ENCODE measurements at regions not wholly inside any gene's neighbourhood (a gene's known extent, or its start where the extent isn't known, plus 50 kb on each side); places are given as distances from the start of the nearest gene placed in this dataset.
A peak's percentile ranks its signal among the peaks of the same experiment; 100 is the strongest.

GRCh38 chr13:78325585-78325984, 277.8 kb downstream of the POU4F1 start:
- DNase-seq: no peak

- DNase-seq: peak; percentile 0
Observed at GRCh38 chr13:78323848-78324247, 279.5 kb downstream of the POU4F1 start.

DNA sequence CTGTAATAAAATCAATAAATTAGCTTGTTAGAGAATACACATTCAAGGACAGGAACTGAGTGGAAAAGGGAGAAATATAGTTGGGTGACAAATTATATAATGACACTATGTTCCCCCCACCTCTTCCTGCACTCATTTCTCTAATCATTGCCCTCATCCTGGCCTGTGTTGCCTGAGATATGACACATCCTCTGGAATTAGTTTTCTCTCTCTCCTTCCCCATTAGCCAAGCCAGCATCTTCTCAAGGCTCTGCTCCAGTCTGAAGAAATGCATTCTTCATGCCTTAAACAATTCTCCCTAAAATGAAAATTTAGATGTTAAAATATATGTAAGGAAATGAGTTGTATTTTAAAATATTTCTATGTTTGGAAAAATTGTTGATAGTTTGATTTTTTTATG, 280.3 kb downstream of the POU4F1 start:
- no peak for DNase-seq

DNA sequence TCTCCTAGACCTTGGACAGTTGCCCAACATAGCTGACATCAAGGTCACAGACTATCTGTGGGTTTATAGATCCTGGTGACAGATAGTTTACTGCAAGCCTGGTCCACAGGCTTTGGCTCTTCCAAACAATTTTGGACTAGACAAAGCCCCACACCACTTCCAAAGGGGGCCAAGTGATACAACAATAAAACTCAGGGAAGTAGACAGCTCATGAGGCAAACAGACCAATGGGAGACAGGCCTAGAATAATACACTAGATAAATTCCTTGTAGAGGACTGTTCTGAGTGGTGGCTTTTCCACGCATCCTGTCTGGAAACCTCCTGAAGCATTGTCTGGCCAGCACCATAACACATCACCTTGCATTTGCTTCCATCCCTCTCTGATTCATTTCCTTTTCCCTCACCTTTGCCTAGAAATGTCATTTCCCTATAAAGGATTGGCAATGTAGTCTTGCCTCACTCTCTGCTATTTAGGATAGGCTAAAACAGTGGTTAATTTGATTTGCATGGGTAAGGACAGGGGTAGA, 284.2 kb downstream of the POU4F1 start:
- DNase-seq: no peak

GRCh38 chr13:78317030-78317429, 286.3 kb downstream of the POU4F1 start:
- DNase-seq: no peak

GRCh38 chr13:78309497-78310180, 293.7 kb downstream of the POU4F1 start:
- DNase-seq: no peak

- no peak for DNase-seq
Observed at GRCh38 chr13:78306519-78307206, 296.7 kb downstream of the POU4F1 start.

DNA sequence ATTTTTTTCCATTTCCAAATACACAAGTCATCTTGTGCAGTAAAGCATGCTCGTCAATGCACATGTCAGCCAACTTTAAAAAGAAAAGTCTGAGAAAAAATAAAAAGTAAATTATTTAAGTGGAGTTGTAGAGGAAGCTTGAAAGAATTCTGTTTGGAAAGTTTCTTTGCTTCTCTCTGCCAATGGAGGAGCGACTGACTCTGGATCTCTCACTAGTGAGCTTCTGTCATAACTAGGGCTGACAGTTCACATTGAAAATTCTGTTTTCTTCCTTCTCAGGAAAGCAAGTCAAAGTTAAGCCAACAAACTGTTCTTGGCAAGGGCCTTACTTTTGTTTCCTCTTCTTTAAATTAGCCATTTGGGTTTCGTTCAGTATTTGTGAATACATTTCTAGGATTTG, 298.2 kb downstream of the POU4F1 start:
- DNase-seq: no peak

DNA sequence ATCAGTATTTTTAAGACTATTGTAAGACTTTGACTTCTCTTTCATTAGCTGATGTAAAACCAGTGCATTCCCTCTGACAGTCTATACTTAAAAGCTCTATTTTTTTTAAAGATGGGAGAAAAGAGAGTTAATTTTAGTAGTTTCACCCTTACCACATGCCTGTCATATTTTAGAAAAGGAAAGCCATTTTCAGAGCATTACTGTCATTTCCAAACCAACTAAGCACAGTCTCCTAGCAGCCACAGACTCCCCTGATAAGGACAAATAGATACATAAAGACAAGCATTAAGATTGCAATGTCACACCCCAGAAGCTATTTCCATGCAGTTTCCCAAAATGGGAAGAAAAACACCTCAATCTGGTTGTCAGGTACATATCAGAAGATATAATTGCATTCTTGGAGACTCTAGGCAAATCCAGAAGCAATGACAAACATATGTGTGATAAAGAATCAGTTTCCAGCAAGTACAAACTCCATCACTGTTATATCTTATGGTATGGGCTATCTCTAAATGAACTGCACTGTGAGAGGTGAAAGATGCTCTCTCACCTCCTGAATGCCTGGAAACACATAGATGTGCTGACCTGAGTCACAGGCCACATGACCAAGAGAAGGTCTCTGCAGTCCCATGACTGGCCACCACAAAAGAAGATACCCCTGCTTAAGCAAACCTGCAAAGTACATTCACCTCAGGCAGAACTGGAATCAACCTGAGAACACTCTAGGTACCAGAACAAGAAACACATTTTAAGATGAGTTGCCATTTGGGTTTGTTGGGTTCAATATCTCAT, 303.3 kb downstream of the POU4F1 start:
- no peak for DNase-seq

- DNase-seq: no peak
Observed at GRCh38 chr13:78298657-78299056, 304.7 kb downstream of the POU4F1 start.

DNA sequence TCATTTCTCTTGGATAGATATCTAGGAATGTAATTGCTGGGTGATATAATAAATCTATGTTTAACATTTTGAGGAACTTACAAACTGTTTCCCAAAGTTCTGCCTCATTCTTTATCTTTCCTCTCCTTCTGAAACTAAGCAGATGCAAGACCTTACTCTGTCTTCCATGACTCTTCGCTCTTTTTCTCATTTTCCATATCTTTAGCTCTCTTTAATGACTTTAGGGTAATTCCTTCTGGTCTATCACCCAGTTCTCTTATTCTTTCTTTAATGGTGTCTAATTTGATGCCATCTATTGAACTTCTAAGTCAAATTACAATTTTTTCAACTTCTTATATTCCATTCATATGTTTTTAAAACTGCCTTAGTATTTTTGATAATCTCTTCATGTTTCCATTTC, 316.6 kb downstream of the POU4F1 start:
- no peak for DNase-seq

GRCh38 chr13:78265098-78265497, 338.3 kb downstream of the POU4F1 start:
- DNase-seq: no peak

DNA sequence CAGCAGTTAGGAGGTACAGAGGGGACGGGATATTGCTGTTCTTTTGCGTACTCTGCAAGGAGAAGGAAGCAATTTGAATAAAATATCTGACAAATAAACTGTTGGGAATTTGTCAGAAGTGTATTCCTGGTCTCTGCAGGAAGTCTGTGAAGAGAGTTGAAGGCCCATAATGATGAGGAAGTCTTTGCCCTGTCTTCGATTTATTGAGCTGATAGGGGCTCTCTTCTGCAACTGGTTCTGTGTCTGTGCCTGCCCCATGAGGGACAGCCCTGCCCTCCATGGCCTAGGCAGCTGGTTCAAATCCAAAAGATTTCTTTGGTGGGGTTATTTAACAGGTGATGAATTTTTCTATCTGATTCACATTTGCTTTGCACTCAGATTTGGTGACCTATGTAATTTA, 339.7 kb upstream of the EDNRB start:
- no peak for DNase-seq

GRCh38 chr13:78256484-78256883, 337.9 kb upstream of the EDNRB start:
- DNase-seq: no peak

DNA sequence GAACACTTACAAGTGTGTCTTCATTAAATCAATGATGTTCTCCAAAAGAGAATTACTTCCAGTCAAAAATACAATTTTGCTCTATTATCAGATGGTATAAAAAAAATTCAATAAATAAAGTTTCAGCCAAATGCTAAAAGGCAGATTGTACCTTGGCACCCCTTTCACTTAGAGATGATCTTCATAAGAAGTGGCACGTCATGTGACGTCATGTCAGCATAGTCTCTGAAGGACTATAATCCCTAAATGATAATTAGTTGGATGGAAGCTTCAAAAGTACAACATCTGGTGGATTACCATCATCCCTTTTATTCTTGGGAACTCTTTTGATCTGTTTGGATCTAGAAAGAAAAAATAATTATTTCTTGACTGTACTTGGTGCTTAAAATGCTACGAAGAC, 335.5 kb upstream of the EDNRB start:
- DNase-seq: no peak

DNA sequence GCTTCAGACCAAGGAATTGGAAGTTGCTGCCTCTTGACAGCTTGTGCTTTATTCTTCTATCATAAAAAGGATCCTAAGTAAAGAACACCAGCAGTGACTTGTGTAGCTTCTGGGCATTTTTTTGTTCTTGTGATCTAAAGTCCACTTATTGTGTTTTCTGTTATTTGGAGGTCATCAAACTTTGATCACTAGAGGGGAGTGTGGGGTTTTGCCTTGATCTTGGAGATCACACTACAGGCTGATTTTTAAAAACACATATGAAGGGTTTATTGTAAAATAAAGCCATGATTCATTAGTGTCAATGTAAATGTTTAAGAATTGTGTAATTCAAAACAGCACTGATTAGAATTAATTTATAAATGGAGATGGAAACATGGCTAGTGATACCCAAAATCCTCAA, 328.7 kb upstream of the EDNRB start:
- DNase-seq: peak; percentile 1

DNA sequence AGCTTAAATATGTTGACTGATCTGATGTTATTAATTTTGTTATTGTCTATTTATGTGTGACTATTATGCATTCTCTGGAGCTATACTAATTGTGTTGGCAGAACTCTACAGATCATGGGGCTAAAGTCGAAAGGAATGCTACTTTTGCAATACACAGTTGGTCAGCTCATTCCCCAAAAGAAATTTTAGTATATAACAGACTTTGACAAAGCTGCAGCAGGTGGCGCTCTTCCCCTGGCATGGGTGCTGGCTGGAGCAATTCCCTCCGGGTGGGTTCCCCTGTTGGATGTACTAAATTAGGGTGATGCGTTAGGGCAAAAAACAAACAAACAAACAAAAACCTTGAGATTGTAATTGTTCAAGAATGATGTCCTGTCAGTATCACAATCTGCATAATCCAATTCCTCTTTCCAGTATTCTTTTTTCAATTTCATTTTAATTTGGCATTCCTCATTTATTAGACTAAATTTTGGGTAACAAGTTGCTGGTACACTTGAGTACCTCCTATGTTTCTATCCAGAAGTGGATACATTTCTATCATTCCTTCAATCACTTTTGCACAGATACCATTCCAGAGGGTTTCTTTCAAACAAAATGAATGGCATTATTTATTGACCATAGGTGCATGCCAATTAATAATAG, 322.8 kb upstream of the EDNRB start:
- DNase-seq: peak; percentile 47

DNA sequence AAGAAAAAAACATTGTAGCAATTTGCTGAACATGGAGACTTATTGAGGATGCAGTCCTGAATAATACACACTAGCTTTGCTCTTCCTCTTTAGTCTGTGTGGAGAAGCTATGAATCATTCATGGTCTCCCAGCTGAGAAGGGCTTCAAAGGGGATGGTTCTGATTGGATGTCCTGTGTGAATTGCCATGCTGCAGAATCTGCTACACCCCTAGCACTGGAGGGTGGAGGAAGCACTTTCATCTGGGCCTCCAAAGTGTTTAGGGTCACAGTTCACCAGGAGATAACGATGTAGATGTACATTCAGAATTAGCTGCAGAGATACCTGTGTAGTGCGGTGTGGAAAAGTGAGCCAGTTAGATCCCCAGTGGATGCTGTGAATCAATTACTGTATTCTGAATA, 321.1 kb upstream of the EDNRB start:
- DNase-seq: peak; percentile 0

DNA sequence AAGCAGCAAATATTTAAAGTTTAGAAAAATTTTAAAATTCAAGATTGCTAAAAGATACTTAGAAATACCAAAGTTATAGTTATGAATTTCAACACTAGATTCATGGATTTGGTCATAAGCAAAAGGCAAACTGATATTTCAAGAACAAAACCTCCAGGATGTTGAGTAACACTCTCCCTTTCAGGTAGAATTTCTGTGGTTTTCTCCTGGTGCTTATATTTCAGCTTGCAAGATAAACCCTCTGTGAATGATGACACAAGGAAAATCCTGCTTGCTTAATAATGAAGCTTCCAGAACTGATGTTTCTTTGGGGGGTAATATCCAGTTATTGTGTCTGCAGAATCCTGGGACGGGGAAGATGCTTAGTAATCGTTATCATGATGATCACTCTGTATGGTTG, 320.3 kb upstream of the EDNRB start:
- DNase-seq: no peak

- no peak for DNase-seq
Observed at GRCh38 chr13:78228940-78229339, 310.3 kb upstream of the EDNRB start.

DNA sequence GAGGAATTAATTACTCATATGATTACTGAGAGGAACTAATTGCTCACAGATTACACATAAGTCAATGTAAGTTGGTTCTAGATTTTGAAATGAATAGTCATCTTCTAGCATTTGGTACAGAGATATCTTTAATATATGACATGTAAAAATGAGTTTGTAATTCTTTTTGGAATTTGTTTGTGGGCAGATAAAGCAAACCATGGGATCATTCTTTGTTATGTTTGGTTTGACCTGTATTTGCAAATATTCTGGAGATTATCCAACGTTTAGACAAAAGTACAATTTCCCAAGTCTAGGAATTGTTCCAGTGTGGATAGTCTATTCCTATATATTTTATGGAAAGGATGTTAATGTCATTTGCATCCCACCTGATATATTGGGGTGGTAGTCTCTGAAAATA, 309.6 kb upstream of the EDNRB start:
- no peak for DNase-seq

DNA sequence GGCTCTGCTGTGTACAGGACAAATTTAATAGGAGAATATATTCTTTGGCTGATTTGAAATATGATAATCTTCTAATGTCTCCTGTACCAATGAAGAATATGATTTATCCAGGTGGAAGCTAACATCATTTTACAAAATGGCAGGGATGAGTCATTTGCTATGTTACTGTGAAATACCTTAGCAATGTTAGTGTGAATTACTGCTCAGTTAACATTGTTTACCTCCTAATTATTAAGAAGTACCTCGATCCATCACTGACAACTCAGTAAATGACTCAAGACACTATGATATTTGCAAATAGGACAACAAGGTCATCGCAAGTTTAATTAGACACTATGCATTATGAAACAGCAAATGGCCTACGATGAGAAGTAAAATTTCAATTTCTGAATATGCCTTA, 309.1 kb upstream of the EDNRB start:
- no peak for DNase-seq

- DNase-seq: no peak
Observed at GRCh38 chr13:78215458-78216108, 297.0 kb upstream of the EDNRB start.
